ENCODE measurements at regions not wholly inside any gene's neighbourhood (a gene's known extent, or its start where the extent isn't known, plus 50 kb on each side); places are given as distances from the start of the nearest gene placed in this dataset.
A peak's percentile ranks its signal among the peaks of the same experiment; 100 is the strongest.

GRCh38 chr12:124442281-124442680, 125.1 kb downstream of the NCOR2 start:
- Histone ChIP-seq H4K20me1 (ENCODE audit: low read length) (0 out of 2 replicates have a peak, but pooled peaks cover 4% of the 10 kb centered on the region), H3K79me2 (ENCODE audit: low read length) (no peaks in the 10 kb centered on the region), H3K27me3 (ENCODE audit: low read length) (no peaks in the 10 kb centered on the region), H3K9me3 (ENCODE audit: low read length) (no peaks in the 10 kb centered on the region), H3K4me1 (ENCODE audit: insufficient read depth, low read length) (peaks cover 17% of the 10 kb centered on the region), H3K36me3 (ENCODE audit: low read depth, low read length) (0 out of 2 replicates have a peak, but pooled peaks cover 2% of the 10 kb centered on the region), H3K4me2 (ENCODE audit: low read length) (no peak overlapping the region), H2AFZ (ENCODE audit: low read length) (no peak overlapping the region), H3F3A (ENCODE audit: low read length, unreplicated experiment) (no peaks in the 10 kb centered on the region), H3K27ac (ENCODE audit: low read length) (no peak overlapping the region), H3K9ac (ENCODE audit: low read length) (no peak overlapping the region), H3K4me3 (ENCODE audit: low read length) (no peak overlapping the region), H3K9me2 (replicated peaks; ENCODE audit: low read length) (no peaks in the 10 kb centered on the region)
- no TSS peak for BruUV-seq (replicated peaks)
- TF ChIP-seq EZH2 (IDR thresholded peaks at IDR 0.05; ENCODE audit: low read length, unreplicated experiment) (no peak), EZH2phosphoT487 (IDR thresholded peaks at IDR 0.05; ENCODE audit: borderline replicate concordance, low read length) (no peak), CTCF (conservative IDR thresholded peaks at IDR 0.05; ENCODE audit: low read depth, low read length) (no peak)
- ChIA-PET POLR2A (ENCODE audit: unreplicated experiment) (interaction anchor here (0.6 kb wide), 1 partner anchor 17 kb away, joined by 3 read pairs; no protein-coding TSS in a partner anchor), CTCF (no interaction called here)
- ATAC-seq: no peak
- intact Hi-C loops (cut with micrococcal nuclease): no loop called here
- DNase-seq: no peak

GRCh38 chr12:124441443-124442194, 125.8 kb downstream of the NCOR2 start:
- Histone ChIP-seq H3F3A (ENCODE audit: low read length, unreplicated experiment) (no peaks in the 10 kb centered on the region), H3K4me2 (ENCODE audit: low read length) (peak overlapping the region; percentile 24), H3K27ac (ENCODE audit: low read length) (peak overlapping the region; percentile 52), H2AFZ (ENCODE audit: low read length) (no peak overlapping the region), H3K9ac (ENCODE audit: low read length) (no peak overlapping the region), H3K9me2 (replicated peaks; ENCODE audit: low read length) (no peaks in the 10 kb centered on the region), H3K4me3 (ENCODE audit: low read length) (no peak overlapping the region), H3K36me3 (ENCODE audit: low read depth, low read length) (0 out of 2 replicates have a peak, but pooled peaks cover 2% of the 10 kb centered on the region), H4K20me1 (ENCODE audit: low read length) (0 out of 2 replicates have a peak, but pooled peaks cover 4% of the 10 kb centered on the region), H3K27me3 (ENCODE audit: low read length) (no peaks in the 10 kb centered on the region), H3K4me1 (ENCODE audit: insufficient read depth, low read length) (peaks cover 17% of the 10 kb centered on the region), H3K79me2 (ENCODE audit: low read length) (no peaks in the 10 kb centered on the region), H3K9me3 (ENCODE audit: low read length) (no peaks in the 10 kb centered on the region)
- DNase-seq (peak; percentile 74), ATAC-seq (peak; percentile 87)
- intact Hi-C loops (cut with micrococcal nuclease): no loop called here
- BruUV-seq (replicated peaks): no TSS peak
- no peak for TF ChIP-seq CTCF (conservative IDR thresholded peaks at IDR 0.05; ENCODE audit: low read depth, low read length)
- TF ChIP-seq EZH2 (IDR thresholded peaks at IDR 0.05; ENCODE audit: low read length, unreplicated experiment): no peak
- no peak for TF ChIP-seq EZH2phosphoT487 (IDR thresholded peaks at IDR 0.05; ENCODE audit: borderline replicate concordance, low read length)
- ChIA-PET CTCF (no interaction called here), POLR2A (ENCODE audit: unreplicated experiment) (interaction anchor here (0.6 kb wide), 2 partner anchors 17 to 30 kb away, joined by 3 to 4 read pairs; no protein-coding TSS in a partner anchor)

- 0 out of 2 replicates have a peak, but pooled peaks cover 2% of the 10 kb centered on the region for H3K36me3 ChIP-seq (ENCODE audit: low read depth, low read length)
- POLR2A ChIA-PET (ENCODE audit: unreplicated experiment): no interaction called here
Measured at GRCh38 chr12:124440841-124441381, 126.5 kb downstream of the NCOR2 start.

More at GRCh38 chr12:124440841-124441381, 126.5 kb downstream of the NCOR2 start:
- peak; percentile 37 for DNase-seq
- no peaks in the 10 kb centered on the region for H3K9me3 ChIP-seq (ENCODE audit: low read length)
- 0 out of 2 replicates have a peak, but pooled peaks cover 4% of the 10 kb centered on the region for H4K20me1 ChIP-seq (ENCODE audit: low read length)
- H3K27ac ChIP-seq (ENCODE audit: low read length): peak overlapping the region; percentile 52
- peak overlapping the region; percentile 24 for H3K4me2 ChIP-seq (ENCODE audit: low read length)
- no peaks in the 10 kb centered on the region for H3K27me3 ChIP-seq (ENCODE audit: low read length)
- H3K9me2 ChIP-seq (replicated peaks; ENCODE audit: low read length): no peaks in the 10 kb centered on the region
- no peak overlapping the region for H2AFZ ChIP-seq (ENCODE audit: low read length)
- H3F3A ChIP-seq (ENCODE audit: low read length, unreplicated experiment): no peaks in the 10 kb centered on the region
- intact Hi-C loops (cut with micrococcal nuclease): no loop called here
- no peak; the same call in 1 of the 2 replicates for ATAC-seq
- peaks cover 17% of the 10 kb centered on the region for H3K4me1 ChIP-seq (ENCODE audit: insufficient read depth, low read length)
- no peaks in the 10 kb centered on the region for H3K79me2 ChIP-seq (ENCODE audit: low read length)
- no peak overlapping the region for H3K4me3 ChIP-seq (ENCODE audit: low read length)
- CTCF ChIA-PET: no interaction called here
- BruUV-seq (replicated peaks): TSS peak; percentile 35
- no peak for TF ChIP-seq EZH2 (IDR thresholded peaks at IDR 0.05; ENCODE audit: low read length, unreplicated experiment)
- no peak overlapping the region for H3K9ac ChIP-seq (ENCODE audit: low read length)

Measured in PC-3 (cell line).